ENCODE measurements at regions not wholly inside any gene's neighbourhood (a gene's known extent, or its start where the extent isn't known, plus 50 kb on each side); places are given as distances from the start of the nearest gene placed in this dataset.

DNA sequence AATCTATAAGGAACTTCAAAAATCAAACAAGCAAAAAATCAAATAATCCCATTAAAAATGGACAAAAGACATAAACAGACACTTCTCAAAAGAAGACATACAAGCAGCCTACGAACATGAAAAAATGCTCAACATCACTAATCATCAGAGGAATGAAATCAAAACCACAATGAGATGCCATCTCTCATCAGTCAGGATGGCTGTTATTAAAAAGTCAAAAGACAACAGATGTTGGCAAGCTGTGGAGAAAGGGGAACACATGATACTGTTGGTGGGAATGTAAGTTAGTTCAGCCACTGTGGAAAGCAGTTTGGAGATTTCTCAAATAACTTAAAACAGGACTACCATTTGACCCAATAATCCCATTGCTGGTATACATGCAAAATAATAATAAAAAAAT is 226.4 kb downstream of the S1PR1 start:
- DNase-seq (ENCODE audit: extremely low spot score, unreplicated experiment) = no peak
- Mint-ChIP-seq H3K4me1 (ENCODE audit: unreplicated experiment) (no peaks in the 10 kb centered on the region), H3K9me3 (ENCODE audit: unreplicated experiment) (peaks cover 8% of the 10 kb centered on the region), H3K4me3 (ENCODE audit: unreplicated experiment) (no peak overlapping the region), H3K36me3 (ENCODE audit: unreplicated experiment) (no peaks in the 10 kb centered on the region), H3K27me3 (ENCODE audit: unreplicated experiment) (no peaks in the 10 kb centered on the region), H3K27ac (ENCODE audit: unreplicated experiment) (no peak overlapping the region)
- TF ChIP-seq, protein P1, sequence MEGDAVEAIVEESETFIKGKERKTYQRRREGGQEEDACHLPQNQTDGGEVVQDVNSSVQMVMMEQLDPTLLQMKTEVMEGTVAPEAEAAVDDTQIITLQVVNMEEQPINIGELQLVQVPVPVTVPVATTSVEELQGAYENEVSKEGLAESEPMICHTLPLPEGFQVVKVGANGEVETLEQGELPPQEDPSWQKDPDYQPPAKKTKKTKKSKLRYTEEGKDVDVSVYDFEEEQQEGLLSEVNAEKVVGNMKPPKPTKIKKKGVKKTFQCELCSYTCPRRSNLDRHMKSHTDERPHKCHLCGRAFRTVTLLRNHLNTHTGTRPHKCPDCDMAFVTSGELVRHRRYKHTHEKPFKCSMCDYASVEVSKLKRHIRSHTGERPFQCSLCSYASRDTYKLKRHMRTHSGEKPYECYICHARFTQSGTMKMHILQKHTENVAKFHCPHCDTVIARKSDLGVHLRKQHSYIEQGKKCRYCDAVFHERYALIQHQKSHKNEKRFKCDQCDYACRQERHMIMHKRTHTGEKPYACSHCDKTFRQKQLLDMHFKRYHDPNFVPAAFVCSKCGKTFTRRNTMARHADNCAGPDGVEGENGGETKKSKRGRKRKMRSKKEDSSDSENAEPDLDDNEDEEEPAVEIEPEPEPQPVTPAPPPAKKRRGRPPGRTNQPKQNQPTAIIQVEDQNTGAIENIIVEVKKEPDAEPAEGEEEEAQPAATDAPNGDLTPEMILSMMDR (IDR thresholded peaks at IDR 0.05) = no peak

DNA sequence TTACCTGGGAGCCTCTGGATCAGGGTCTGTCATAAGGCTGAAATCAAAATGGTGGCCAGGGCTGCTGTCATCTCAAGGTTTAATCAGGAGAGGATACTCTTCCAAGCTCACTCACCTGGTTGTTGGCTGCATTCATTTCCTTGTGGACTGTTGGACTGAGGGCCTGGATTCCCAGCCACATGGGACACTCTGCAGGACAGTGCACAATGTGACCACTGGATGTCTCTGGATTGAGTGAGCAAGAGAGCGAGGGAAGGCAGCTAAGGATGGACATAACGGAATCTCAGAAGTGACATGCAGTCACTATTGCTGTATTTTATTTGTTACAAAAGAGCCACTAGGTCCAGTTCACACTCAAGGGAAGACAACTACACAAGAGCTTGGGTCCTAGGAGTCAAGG is 229.1 kb downstream of the S1PR1 start:
- H3K4me1 Mint-ChIP-seq (ENCODE audit: unreplicated experiment) = no peaks in the 10 kb centered on the region
- no peak for DNase-seq (ENCODE audit: extremely low spot score, unreplicated experiment)
- TF ChIP-seq, protein P1 (IDR thresholded peaks at IDR 0.05) = no peak
- H3K27ac Mint-ChIP-seq (ENCODE audit: unreplicated experiment) = no peak overlapping the region
- peaks cover 15% of the 10 kb centered on the region for H3K9me3 Mint-ChIP-seq (ENCODE audit: unreplicated experiment)
- no peaks in the 10 kb centered on the region for H3K36me3 Mint-ChIP-seq (ENCODE audit: unreplicated experiment)
- H3K4me3 Mint-ChIP-seq (ENCODE audit: unreplicated experiment) = no peak overlapping the region
- H3K27me3 Mint-ChIP-seq (ENCODE audit: unreplicated experiment) = no peaks in the 10 kb centered on the region

DNA sequence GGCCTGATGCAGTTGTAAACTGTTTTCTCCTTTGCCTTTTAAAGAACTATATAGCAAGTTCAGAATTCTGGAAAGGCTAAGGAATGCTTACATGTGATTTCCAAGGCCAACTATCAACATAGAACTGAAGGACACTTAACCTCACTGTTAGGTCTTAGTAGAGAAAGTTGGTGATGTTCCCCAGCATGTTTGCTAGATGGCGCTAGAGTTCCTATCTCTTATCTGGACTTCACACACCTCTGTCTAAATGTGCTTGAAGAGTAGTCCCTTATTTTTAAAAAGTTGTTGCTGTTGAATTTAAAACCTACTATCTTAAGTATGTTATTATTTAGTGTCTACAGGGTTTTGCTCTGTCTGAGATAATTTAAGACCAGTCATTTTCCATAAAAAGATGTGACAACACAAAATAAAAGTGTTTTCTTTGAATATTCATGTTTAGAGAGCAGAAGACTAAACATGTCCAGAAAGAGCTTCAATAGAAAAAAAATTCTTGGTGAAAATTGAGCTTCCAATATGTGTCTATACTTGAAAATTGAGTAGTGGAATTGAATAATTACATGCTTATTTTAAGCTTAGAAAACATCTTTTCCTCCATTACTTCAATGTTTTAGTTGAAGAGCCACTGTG is 237.3 kb downstream of the S1PR1 start:
- peaks cover 11% of the 10 kb centered on the region for H3K9me3 Mint-ChIP-seq (ENCODE audit: unreplicated experiment)
- no peaks in the 10 kb centered on the region for H3K36me3 Mint-ChIP-seq (ENCODE audit: unreplicated experiment)
- no peaks in the 10 kb centered on the region for H3K27me3 Mint-ChIP-seq (ENCODE audit: unreplicated experiment)
- DNase-seq (ENCODE audit: extremely low spot score, unreplicated experiment) = no peak
- H3K4me1 Mint-ChIP-seq (ENCODE audit: unreplicated experiment) = no peaks in the 10 kb centered on the region
- H3K27ac Mint-ChIP-seq (ENCODE audit: unreplicated experiment) = no peak overlapping the region
- TF ChIP-seq, protein P1 (IDR thresholded peaks at IDR 0.05) = peak; percentile 10
- no peak overlapping the region for H3K4me3 Mint-ChIP-seq (ENCODE audit: unreplicated experiment)

DNA sequence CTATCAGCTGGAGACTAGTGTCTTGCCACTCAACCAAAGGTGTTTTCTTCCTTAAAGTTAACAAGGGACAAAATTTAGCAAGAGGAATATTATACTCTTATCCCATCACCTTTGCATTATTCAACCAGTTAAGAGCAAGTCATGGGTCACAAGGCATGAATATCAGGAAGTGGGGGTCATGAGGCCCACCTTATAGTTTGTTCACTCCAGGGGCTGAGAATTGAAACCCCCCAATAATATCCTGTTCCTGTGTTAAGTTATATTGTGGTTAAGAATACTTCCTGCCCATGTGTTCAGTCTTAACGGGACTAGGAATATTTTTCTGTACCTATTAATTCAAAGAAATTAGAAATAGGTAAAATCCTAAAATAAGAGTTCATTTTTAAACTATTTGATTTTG is 239.7 kb downstream of the S1PR1 start:
- peaks cover 1% of the 10 kb centered on the region for H3K9me3 Mint-ChIP-seq (ENCODE audit: unreplicated experiment)
- H3K27me3 Mint-ChIP-seq (ENCODE audit: unreplicated experiment) = no peaks in the 10 kb centered on the region
- no peak for DNase-seq (ENCODE audit: extremely low spot score, unreplicated experiment)
- no peak overlapping the region for H3K27ac Mint-ChIP-seq (ENCODE audit: unreplicated experiment)
- no peaks in the 10 kb centered on the region for H3K4me1 Mint-ChIP-seq (ENCODE audit: unreplicated experiment)
- no peak overlapping the region for H3K4me3 Mint-ChIP-seq (ENCODE audit: unreplicated experiment)
- TF ChIP-seq, protein P1 (IDR thresholded peaks at IDR 0.05) = no peak
- H3K36me3 Mint-ChIP-seq (ENCODE audit: unreplicated experiment) = no peaks in the 10 kb centered on the region

DNA sequence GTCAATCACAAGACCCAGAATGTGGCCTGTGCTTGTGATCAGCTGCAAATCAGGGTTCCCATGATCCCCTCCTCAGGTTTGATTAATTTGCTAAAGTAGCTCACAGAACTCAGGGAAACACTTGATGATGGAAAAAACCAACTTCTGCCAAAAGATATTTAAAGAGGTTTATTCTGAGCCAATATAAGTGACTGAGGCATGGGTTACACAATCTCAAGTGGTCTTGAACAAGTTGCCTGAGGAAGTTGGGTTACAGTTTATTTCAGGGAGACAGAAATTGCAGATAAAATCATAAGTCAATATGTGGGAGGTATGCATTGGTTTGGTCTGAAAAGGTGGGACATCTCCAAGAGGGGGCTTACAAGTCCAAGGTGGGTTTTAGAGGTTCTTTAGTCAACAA is 243.1 kb downstream of the S1PR1 start:
- no peaks in the 10 kb centered on the region for H3K4me1 Mint-ChIP-seq (ENCODE audit: unreplicated experiment)
- H3K9me3 Mint-ChIP-seq (ENCODE audit: unreplicated experiment) = no peaks in the 10 kb centered on the region
- H3K36me3 Mint-ChIP-seq (ENCODE audit: unreplicated experiment) = no peaks in the 10 kb centered on the region
- H3K4me3 Mint-ChIP-seq (ENCODE audit: unreplicated experiment) = no peak overlapping the region
- H3K27ac Mint-ChIP-seq (ENCODE audit: unreplicated experiment) = no peak overlapping the region
- TF ChIP-seq, protein P1 (IDR thresholded peaks at IDR 0.05) = no peak
- no peaks in the 10 kb centered on the region for H3K27me3 Mint-ChIP-seq (ENCODE audit: unreplicated experiment)
- no peak for DNase-seq (ENCODE audit: extremely low spot score, unreplicated experiment)

All from osteocyte (in vitro differentiated cells).